Keratinocyte (primary cell): ENCODE measurements at regions not wholly inside any gene's neighbourhood (a gene's known extent, or its start where the extent isn't known, plus 50 kb on each side); places are given as distances from the start of the nearest gene placed in this dataset.

Source experiments
- DNase-seq: peaks from one replicate; pipeline ENCODE4 v3.0.0-alpha.2; 2011; ENCODE audit warnings: low read depth, missing footprints, low spot score
- FAIRE-seq: peaks from 2 replicates; lab custom pipeline; 2011; peaks lifted over from hg19 to GRCh38; lab: Jason Lieb, UNC
- H2AFZ ChIP-seq: 2 replicates; pipeline ENCODE4 v1.6.0; 2012; ENCODE audit warnings: low read length, control low read depth, inconsistent platforms; ENCODE audit not compliant: control insufficient read depth
- H3K27ac ChIP-seq: 2 replicates; pipeline ENCODE4 v1.5.1; 2011; ENCODE audit warnings: low read length; ENCODE audit not compliant: control insufficient read depth, insufficient read depth
- H3K27me3 ChIP-seq: 3 replicates; pipeline ENCODE4 v1.6.0; 2011; ENCODE audit warnings: low read length; ENCODE audit not compliant: control insufficient read depth, insufficient read depth; ENCODE audit errors: extremely low read depth
- H3K36me3 ChIP-seq, 2 experiments: 2 replicates in 1 of 2; 3 replicates in 1 of 2; pipeline ENCODE4 v1.5.1; 2011; ENCODE audit warnings: low read length in 2 of 2, mild to moderate bottlenecking in 1 of 2; ENCODE audit not compliant: control insufficient read depth in 2 of 2, insufficient read depth in 2 of 2; ENCODE audit errors: extremely low read depth in 1 of 2
- H3K4me1 ChIP-seq: 3 replicates; pipeline ENCODE4 v1.5.1; 2011; ENCODE audit warnings: low read length; ENCODE audit not compliant: control insufficient read depth, insufficient read depth; ENCODE audit errors: extremely low read depth
- H3K4me2 ChIP-seq: 3 replicates; pipeline ENCODE4 v1.6.0; 2011; ENCODE audit warnings: low read depth, low read length; ENCODE audit not compliant: control insufficient read depth, insufficient read depth; ENCODE audit errors: extremely low read depth
- H3K4me3 ChIP-seq, 3 experiments: fragments of 200-600 bp in 1 of 3; sonication (generic) in 1 of 3; 2 replicates in 2 of 3; 3 replicates in 1 of 3; pipeline ENCODE4 v1.5.1; 2011 to 2016; ENCODE audit warnings: low read length in 3 of 3, mild to moderate bottlenecking in 3 of 3, control low read depth in 2 of 3, inconsistent platforms in 1 of 3, low read depth in 1 of 3, mixed read lengths in 1 of 3, mixed run types in 1 of 3, moderate library complexity in 1 of 3; ENCODE audit not compliant: control insufficient read depth in 2 of 3, insufficient read depth in 2 of 3; ENCODE audit errors: extremely low read depth in 1 of 3
- H3K79me2 ChIP-seq: 2 replicates; pipeline ENCODE4 v1.6.0; 2012; ENCODE audit warnings: low read length; ENCODE audit not compliant: control insufficient read depth, insufficient read depth
- H3K9ac ChIP-seq: 3 replicates; pipeline ENCODE4 v1.6.0; 2011; ENCODE audit warnings: low read length; ENCODE audit not compliant: control insufficient read depth, insufficient read depth; ENCODE audit errors: extremely low read depth
- H3K9me1 ChIP-seq: 3 replicates; pipeline ENCODE4 v1.6.0; 2011; ENCODE audit warnings: low read length; ENCODE audit not compliant: control insufficient read depth, insufficient read depth; ENCODE audit errors: extremely low read depth
- H3K9me3 ChIP-seq: 2 replicates; pipeline ENCODE4 v1.5.1; 2012; ENCODE audit warnings: low read depth, low read length; ENCODE audit not compliant: control insufficient read depth
- H4K20me1 ChIP-seq: 3 replicates; pipeline ENCODE4 v1.6.0; 2011; ENCODE audit warnings: low read length; ENCODE audit not compliant: control insufficient read depth, insufficient read depth; ENCODE audit errors: extremely low read depth
- EZH2 ChIP-seq: IDR thresholded peaks from one replicate; pipeline ENCODE4 v1.6.1; 2012; ENCODE audit warnings: inconsistent platforms, mild to moderate bottlenecking, low read length, moderate library complexity
- dilution Hi-C: fragments of 300-500 bp; cut with MboI; formaldehyde crosslinking; loops from one replicate; pipeline ENCODE4 v1.7.0; 2020; ENCODE audit warnings: low sequenced_read_pairs; ENCODE audit not compliant: extremely low pct_ligation_motif_present
- TF ChIP-seq, protein P1 (sequence below), 3 experiments: IDR thresholded peaks in 1 of 3; conservative IDR thresholded peaks in 1 of 3; optimal IDR thresholded peaks in 1 of 3; 2 replicates in 2 of 3; 3 replicates in 1 of 3; pipeline versions ENCODE3 to v1.5.1; 2011; ENCODE audit warnings: low read length in 3 of 3, mild to moderate bottlenecking in 3 of 3, moderate library complexity in 2 of 3, control low read depth in 1 of 3, inconsistent platforms in 1 of 3; ENCODE audit not compliant: insufficient read depth in 2 of 3; ENCODE audit errors: extremely low read depth in 1 of 3

DNA sequence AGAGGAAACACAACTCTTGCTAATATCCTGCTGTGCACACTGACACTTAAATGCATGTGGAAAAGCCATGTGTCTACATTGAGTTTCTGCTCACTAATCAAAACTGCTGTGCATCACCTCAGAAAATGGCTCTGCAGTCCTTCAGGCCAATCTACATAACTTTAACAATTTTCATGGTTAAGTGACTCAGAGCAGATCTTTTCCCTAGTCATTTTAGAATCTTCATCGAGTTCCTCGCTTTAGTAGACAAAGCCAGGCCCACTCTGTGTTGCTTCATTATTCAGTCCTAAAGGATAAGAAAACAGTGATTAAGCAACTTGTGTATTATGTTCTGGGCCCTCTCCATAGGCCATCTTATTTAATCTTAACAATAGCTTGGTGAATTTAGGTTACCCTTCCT lies 250.0 kb downstream of the KCNC2 start:
- H3K4me2 ChIP-seq: no peak overlapping the region
- H3K27ac ChIP-seq: no peak overlapping the region
- H3K4me3 ChIP-seq: no peak overlapping the region
- no peaks in the 10 kb centered on the region for H3K9me1 ChIP-seq
- H3K79me2 ChIP-seq: no peaks in the 10 kb centered on the region
- H3K9me3 ChIP-seq: no peaks in the 10 kb centered on the region
- no peak overlapping the region for H3K9ac ChIP-seq
- no peaks in the 10 kb centered on the region for H3K27me3 ChIP-seq
- no peaks in the 10 kb centered on the region for H3K36me3 ChIP-seq
- no peaks in the 10 kb centered on the region for H4K20me1 ChIP-seq
- TF ChIP-seq, protein P1, sequence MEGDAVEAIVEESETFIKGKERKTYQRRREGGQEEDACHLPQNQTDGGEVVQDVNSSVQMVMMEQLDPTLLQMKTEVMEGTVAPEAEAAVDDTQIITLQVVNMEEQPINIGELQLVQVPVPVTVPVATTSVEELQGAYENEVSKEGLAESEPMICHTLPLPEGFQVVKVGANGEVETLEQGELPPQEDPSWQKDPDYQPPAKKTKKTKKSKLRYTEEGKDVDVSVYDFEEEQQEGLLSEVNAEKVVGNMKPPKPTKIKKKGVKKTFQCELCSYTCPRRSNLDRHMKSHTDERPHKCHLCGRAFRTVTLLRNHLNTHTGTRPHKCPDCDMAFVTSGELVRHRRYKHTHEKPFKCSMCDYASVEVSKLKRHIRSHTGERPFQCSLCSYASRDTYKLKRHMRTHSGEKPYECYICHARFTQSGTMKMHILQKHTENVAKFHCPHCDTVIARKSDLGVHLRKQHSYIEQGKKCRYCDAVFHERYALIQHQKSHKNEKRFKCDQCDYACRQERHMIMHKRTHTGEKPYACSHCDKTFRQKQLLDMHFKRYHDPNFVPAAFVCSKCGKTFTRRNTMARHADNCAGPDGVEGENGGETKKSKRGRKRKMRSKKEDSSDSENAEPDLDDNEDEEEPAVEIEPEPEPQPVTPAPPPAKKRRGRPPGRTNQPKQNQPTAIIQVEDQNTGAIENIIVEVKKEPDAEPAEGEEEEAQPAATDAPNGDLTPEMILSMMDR (optimal IDR thresholded peaks at IDR 0.05 in 1 of 3, IDR thresholded peaks at IDR 0.05 in 1 of 3, conservative IDR thresholded peaks at IDR 0.05 in 1 of 3; ENCODE audit: extremely low read depth in 1 of 3, insufficient read depth in 2 of 3, low read length in 3 of 3): no peak
- no peak for TF ChIP-seq EZH2
- H3K4me1 ChIP-seq: no peaks in the 10 kb centered on the region
- dilution Hi-C loops: no loop called here
- FAIRE-seq: no peak
- no peak overlapping the region for H2AFZ ChIP-seq
- no peak for DNase-seq

DNA sequence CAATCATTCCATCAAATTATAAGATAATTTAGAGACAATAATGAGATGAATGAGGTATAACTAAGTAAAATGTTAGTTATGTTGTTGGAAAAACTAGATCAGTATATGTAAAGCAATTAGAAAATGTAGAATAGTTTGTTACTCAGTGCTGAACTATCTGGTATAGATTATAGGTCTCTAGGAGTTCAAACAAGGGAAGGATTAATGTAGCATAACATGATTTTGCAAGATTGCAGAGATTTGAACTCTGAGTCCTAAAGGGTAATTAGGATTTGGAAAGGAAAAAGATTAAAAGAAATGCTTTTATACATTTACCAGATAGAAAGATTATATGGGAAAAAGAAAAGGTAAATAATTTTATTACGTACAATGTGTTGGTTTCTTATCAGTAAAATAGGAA lies 246.3 kb downstream of the KCNC2 start:
- H3K79me2 ChIP-seq: no peaks in the 10 kb centered on the region
- no peaks in the 10 kb centered on the region for H3K27me3 ChIP-seq
- no peak for DNase-seq
- H3K9me3 ChIP-seq: no peaks in the 10 kb centered on the region
- no peak overlapping the region for H3K27ac ChIP-seq
- no peak overlapping the region for H3K4me2 ChIP-seq
- no peak overlapping the region for H3K4me3 ChIP-seq
- no peaks in the 10 kb centered on the region for H3K36me3 ChIP-seq
- H3K4me1 ChIP-seq: no peaks in the 10 kb centered on the region
- FAIRE-seq: no peak
- dilution Hi-C loops: no loop called here
- H4K20me1 ChIP-seq: no peaks in the 10 kb centered on the region
- H3K9me1 ChIP-seq: no peaks in the 10 kb centered on the region
- TF ChIP-seq, protein P1 (optimal IDR thresholded peaks at IDR 0.05 in 1 of 3, IDR thresholded peaks at IDR 0.05 in 1 of 3, conservative IDR thresholded peaks at IDR 0.05 in 1 of 3; ENCODE audit: extremely low read depth in 1 of 3, insufficient read depth in 2 of 3, low read length in 3 of 3): no peak
- no peak for TF ChIP-seq EZH2
- H3K9ac ChIP-seq: no peak overlapping the region
- no peak overlapping the region for H2AFZ ChIP-seq
